OCI-LY1 (cell line): ENCODE measurements at regions not wholly inside any gene's neighbourhood (a gene's known extent, or its start where the extent isn't known, plus 50 kb on each side); places are given as distances from the start of the nearest gene placed in this dataset.

Source experiments
- EZH2 ChIP-seq: fragments of 200-600 bp; sonication (generic), shearing (Covaris generic); IDR thresholded peaks from 2 replicates; pipeline ENCODE4 v1.8.0; 2017; ENCODE audit warnings: borderline replicate concordance, mixed run types, mild to moderate bottlenecking, antibody characterized with exemption, low read length, moderate library complexity, mixed read lengths
- TF ChIP-seq, protein P1 (sequence below): fragments of 200-600 bp; sonication (generic), shearing (Covaris generic); IDR thresholded peaks from 2 replicates; pipeline ENCODE4 v1.5.1; 2017; ENCODE audit warnings: mild to moderate bottlenecking, antibody characterized with exemption, low read length, moderate library complexity, mixed read lengths

DNA sequence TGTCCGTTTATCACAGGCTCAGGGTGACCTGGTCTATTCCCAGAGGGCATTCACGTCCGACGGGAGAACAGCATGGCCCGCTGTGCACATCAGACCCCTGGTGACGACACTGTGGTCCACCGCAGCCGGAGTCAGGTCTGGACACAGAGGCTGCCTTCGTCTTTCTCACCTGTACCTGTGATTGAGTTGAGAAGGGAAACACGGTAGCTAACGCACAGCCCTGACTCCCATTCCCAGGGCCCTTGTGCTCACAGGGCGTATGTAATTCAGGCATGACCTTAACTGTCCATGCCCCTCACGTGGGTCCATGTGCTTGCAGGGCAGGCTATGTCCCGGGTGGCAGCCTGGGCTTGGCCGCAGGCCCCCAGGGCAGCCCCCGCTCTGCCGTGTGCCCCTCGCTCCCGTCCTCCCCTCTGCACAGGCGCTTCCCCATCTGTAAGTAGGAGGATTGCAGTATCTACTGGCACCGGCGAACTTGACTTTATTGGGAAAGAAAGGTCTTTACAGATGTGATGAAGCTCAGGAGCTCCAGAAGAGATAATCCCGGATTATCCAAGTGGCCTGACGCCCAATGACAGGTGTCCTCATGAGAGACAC is 221.3 kb upstream of the TCERG1L start:
- TF ChIP-seq, protein P1, sequence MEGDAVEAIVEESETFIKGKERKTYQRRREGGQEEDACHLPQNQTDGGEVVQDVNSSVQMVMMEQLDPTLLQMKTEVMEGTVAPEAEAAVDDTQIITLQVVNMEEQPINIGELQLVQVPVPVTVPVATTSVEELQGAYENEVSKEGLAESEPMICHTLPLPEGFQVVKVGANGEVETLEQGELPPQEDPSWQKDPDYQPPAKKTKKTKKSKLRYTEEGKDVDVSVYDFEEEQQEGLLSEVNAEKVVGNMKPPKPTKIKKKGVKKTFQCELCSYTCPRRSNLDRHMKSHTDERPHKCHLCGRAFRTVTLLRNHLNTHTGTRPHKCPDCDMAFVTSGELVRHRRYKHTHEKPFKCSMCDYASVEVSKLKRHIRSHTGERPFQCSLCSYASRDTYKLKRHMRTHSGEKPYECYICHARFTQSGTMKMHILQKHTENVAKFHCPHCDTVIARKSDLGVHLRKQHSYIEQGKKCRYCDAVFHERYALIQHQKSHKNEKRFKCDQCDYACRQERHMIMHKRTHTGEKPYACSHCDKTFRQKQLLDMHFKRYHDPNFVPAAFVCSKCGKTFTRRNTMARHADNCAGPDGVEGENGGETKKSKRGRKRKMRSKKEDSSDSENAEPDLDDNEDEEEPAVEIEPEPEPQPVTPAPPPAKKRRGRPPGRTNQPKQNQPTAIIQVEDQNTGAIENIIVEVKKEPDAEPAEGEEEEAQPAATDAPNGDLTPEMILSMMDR: no peak
- no peak for TF ChIP-seq EZH2
